ENCODE measurements at regions not wholly inside any gene's neighbourhood (a gene's known extent, or its start where the extent isn't known, plus 50 kb on each side); places are given as distances from the start of the nearest gene placed in this dataset.
A peak's percentile ranks its signal among the peaks of the same experiment; 100 is the strongest.

DNA sequence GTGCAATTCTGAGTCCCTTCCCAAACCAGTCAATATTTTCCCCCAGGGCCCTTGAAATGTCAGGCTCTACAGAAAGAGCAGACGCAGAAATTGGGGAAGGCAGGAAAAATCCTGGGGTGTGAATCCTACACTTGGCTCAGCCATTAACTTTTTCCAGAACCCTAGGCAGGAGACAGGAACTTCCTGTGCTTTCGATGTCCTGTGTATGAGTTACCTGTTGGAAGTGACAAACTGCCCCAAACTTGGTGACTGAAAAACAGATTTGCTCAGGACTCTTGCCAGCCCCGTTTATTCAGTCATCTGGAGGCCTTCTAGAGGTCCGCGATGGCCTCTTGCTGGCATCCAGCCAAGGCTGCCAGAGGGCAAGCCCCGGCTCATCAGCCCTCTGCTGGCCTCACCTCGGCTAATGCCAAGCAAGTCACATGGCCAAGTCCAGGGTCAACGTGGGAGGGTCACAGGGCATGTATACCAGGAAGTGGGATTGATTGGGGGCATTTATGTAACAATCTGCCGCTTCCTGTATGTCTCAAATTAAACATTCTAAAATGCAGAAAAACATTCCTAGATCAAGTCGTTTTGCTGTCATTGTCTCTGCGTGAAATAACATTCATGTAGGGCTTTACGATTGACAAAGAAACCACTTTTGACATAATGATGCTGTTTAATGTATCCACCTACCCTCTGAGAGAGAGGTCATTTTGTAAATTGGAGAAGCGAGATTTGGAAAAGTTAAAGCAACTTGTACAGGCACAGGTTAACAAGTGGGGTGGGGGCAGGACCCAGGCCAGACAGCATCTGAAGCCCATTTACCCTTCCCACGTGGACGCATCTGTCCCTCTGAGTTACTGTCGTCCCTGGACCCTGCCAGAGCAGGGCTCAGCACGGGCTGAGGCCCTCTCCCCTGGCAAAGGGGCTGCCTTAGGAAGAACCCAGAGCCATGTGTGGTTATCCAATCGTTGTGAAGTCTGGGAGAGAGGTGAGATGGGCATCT, 179.4 kb downstream of the INHBB start:
- Histone ChIP-seq H3K27me3 (peaks cover 0 to 81% (median 0%) of the 10 kb centered on the region in 4 donors), H3K4me3 (no peak overlapping the region), H3K36me3 (no peaks in the 10 kb centered on the region), H3K9me3 (no peaks in the 10 kb centered on the region), H3K27ac (peak overlapping the region in 3 of 4 donors; percentile 5 to 77 (median 44)), H3K4me1 (peaks cover 0 to 7% (median 4%) of the 10 kb centered on the region in 3 donors)
- intact Hi-C loops (cut with DNase I) = no loop called here
- TF ChIP-seq, protein P1, sequence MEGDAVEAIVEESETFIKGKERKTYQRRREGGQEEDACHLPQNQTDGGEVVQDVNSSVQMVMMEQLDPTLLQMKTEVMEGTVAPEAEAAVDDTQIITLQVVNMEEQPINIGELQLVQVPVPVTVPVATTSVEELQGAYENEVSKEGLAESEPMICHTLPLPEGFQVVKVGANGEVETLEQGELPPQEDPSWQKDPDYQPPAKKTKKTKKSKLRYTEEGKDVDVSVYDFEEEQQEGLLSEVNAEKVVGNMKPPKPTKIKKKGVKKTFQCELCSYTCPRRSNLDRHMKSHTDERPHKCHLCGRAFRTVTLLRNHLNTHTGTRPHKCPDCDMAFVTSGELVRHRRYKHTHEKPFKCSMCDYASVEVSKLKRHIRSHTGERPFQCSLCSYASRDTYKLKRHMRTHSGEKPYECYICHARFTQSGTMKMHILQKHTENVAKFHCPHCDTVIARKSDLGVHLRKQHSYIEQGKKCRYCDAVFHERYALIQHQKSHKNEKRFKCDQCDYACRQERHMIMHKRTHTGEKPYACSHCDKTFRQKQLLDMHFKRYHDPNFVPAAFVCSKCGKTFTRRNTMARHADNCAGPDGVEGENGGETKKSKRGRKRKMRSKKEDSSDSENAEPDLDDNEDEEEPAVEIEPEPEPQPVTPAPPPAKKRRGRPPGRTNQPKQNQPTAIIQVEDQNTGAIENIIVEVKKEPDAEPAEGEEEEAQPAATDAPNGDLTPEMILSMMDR (IDR thresholded peaks at IDR 0.05) = no peak
- no peak for TF ChIP-seq POLR2A (IDR thresholded peaks at IDR 0.05)
- DNase-seq = no peak
- WGBS, 2 donors = 47 to 59% methylated on average over 15 to 17 of the region's 18 CpGs

DNA sequence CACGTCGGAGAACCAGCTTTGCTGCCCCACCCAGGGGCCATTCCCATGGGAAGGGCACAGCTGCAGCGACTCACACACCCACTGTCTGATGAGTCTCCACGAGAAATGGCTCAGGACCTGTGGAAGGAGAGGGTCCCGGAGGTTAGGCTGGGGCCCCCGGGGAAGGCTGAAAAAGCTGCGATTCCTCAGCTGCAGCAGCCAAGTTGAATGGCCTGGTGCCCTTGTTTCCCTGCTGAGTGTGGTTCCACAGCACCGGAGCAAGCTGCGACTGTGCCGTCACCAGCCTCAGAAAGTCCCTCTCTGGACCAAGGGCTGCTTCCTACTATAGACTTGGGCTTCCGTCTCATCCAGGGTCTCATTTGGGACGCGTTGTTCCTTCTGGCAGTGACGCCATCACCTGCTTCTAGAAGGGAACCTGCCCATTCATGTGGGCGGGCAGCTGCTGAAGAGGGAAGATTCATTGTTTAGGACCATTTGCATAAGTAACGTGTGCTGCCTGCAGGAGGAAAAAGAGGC, 180.2 kb downstream of the INHBB start:
- Histone ChIP-seq H3K4me1 (peaks cover 0 to 7% (median 4%) of the 10 kb centered on the region in 3 donors), H3K27ac (peak overlapping the region in 3 of 4 donors; percentile 5 to 77 (median 44)), H3K36me3 (no peaks in the 10 kb centered on the region), H3K4me3 (no peak overlapping the region), H3K9me3 (no peaks in the 10 kb centered on the region), H3K27me3 (peaks cover 0 to 78% (median 0%) of the 10 kb centered on the region in 4 donors)
- DNase-seq = no peak
- WGBS, 2 donors = 53 to 63% methylated on average over 7 to 9 of the region's 16 CpGs
- intact Hi-C loops (cut with DNase I) = no loop called here
- peak in 1 of 4 donors; percentile 8 for TF ChIP-seq POLR2A (IDR thresholded peaks at IDR 0.05)
- TF ChIP-seq, protein P1 (IDR thresholded peaks at IDR 0.05) = no peak

- 65% methylated on average over 15 to 18 of the region's 18 CpGs for WGBS, 2 donors
- H3K4me3 ChIP-seq = no peak overlapping the region
- TF ChIP-seq, protein P1 (IDR thresholded peaks at IDR 0.05) = no peak
- no peak for TF ChIP-seq POLR2A (IDR thresholded peaks at IDR 0.05)
- peaks cover 0 to 7% (median 4%) of the 10 kb centered on the region in 3 donors for H3K4me1 ChIP-seq
- H3K27ac ChIP-seq = peak overlapping the region in 1 of 4 donors; percentile 39
- peaks cover 0 to 66% (median 0%) of the 10 kb centered on the region in 4 donors for H3K27me3 ChIP-seq
- H3K9me3 ChIP-seq = no peaks in the 10 kb centered on the region
- intact Hi-C loops (cut with DNase I) = no loop called here
- H3K36me3 ChIP-seq = no peaks in the 10 kb centered on the region
- DNase-seq = no peak
These were observed 181.3 kb downstream of the INHBB start for GRCh38 chr2:120526997-120527945.

DNA sequence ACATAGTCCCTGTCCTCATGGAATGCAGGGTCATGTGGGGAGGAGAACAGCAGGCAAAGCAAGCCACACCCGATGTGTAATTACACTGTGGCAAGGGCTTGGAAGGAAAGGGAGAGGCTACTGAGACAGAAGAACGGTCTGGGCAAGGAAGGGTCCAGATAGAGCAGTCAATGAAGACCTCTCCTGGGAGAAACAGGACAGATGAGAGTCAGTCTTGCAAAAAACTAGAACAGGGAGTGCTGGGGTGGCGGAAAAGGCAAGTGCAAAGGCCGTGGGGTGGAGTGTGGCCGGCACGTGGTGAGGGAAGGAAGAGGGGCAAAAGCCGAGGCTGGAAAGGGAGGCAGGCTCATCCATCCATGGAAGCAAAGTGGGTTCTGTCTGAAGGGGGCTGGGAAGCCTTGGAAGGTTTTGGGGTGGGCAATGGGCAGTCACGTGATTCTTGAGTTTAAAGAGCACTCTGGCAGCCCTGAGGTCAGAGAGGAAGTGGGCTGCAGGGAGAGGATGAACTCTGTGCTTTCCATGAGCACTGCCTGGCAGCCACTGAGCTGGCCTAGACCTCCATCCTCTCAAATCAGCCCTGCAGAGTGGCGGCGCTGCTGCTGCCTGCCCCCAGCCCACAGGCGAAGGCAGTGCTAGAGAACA, 182.2 kb downstream of the INHBB start:
- Histone ChIP-seq H3K36me3 (no peaks in the 10 kb centered on the region), H3K27ac (no peak overlapping the region), H3K9me3 (no peaks in the 10 kb centered on the region), H3K4me1 (peaks cover 0 to 7% (median 4%) of the 10 kb centered on the region in 3 donors), H3K4me3 (no peak overlapping the region), H3K27me3 (peaks cover 0 to 58% (median 0%) of the 10 kb centered on the region in 4 donors)
- TF ChIP-seq, protein P1 (IDR thresholded peaks at IDR 0.05) = no peak
- no peak for TF ChIP-seq POLR2A (IDR thresholded peaks at IDR 0.05)
- WGBS, 2 donors = 60 to 74% methylated on average over 8 to 11 of the region's 11 CpGs
- DNase-seq = no peak
- intact Hi-C loops (cut with DNase I) = no loop called here

Data from esophagus squamous epithelium (tissue), 5 donors.